ENCODE measurements at regions not wholly inside any gene's neighbourhood (a gene's known extent, or its start where the extent isn't known, plus 50 kb on each side); places are given as distances from the start of the nearest gene placed in this dataset.

- Histone ChIP-seq H3K9me3 (no peaks in the 10 kb centered on the region), H3K4me1 (no peaks in the 10 kb centered on the region), H3K27me3 (no peaks in the 10 kb centered on the region), H3K27ac (no peak overlapping the region), H3K36me3 (ENCODE audit: low read depth, missing control alignments) (no peaks in the 10 kb centered on the region), H3K4me3 (no peak overlapping the region)
- WGBS, 2 donors: 93 to 95% methylated on average over 7 of the region's 7 CpGs
- intact Hi-C loops (cut with DNase I; ENCODE audit: low total_unique reads): no loop called here
- no peak for DNase-seq
- TF ChIP-seq CTCF (IDR thresholded peaks at IDR 0.05) (no peak), POLR2A (IDR thresholded peaks at IDR 0.05) (no peak)
These were observed 233.1 kb upstream of the ANKRD55 start for GRCh38 chr5:56466136-56466816.

GRCh38 chr5:56465769-56466135 lies 232.6 kb upstream of the ANKRD55 start:
- peaks cover 2% of the 10 kb centered on the region for H3K4me1 ChIP-seq
- H3K36me3 ChIP-seq (ENCODE audit: low read depth, missing control alignments): no peaks in the 10 kb centered on the region
- no peak overlapping the region for H3K27ac ChIP-seq
- H3K4me3 ChIP-seq: no peak overlapping the region
- DNase-seq: no peak
- TF ChIP-seq CTCF (IDR thresholded peaks at IDR 0.05) (no peak), POLR2A (IDR thresholded peaks at IDR 0.05) (no peak)
- H3K27me3 ChIP-seq: no peaks in the 10 kb centered on the region
- no peaks in the 10 kb centered on the region for H3K9me3 ChIP-seq
- WGBS, 2 donors: 85 to 97% methylated on average over 2 of the region's 2 CpGs
- intact Hi-C loops (cut with DNase I; ENCODE audit: low total_unique reads): no loop called here

- no peak for DNase-seq
- Histone ChIP-seq H3K27me3 (no peaks in the 10 kb centered on the region), H3K4me3 (no peak overlapping the region), H3K4me1 (peaks cover 6% of the 10 kb centered on the region), H3K36me3 (ENCODE audit: low read depth, missing control alignments) (no peaks in the 10 kb centered on the region), H3K9me3 (no peaks in the 10 kb centered on the region), H3K27ac (no peak overlapping the region)
- intact Hi-C loops (cut with DNase I; ENCODE audit: low total_unique reads): no loop called here
- TF ChIP-seq CTCF (IDR thresholded peaks at IDR 0.05) (no peak), POLR2A (IDR thresholded peaks at IDR 0.05) (no peak)
- 79 to 87% methylated on average over 10 of the region's 10 CpGs for WGBS, 2 donors
These were observed 232.0 kb upstream of the ANKRD55 start for GRCh38 chr5:56464935-56465768.

- no peaks in the 10 kb centered on the region for H3K36me3 ChIP-seq (ENCODE audit: low read depth, missing control alignments)
- no peak overlapping the region for H3K27ac ChIP-seq
- DNase-seq: no peak
- no peaks in the 10 kb centered on the region for H3K9me3 ChIP-seq
- H3K4me1 ChIP-seq: peaks cover 6% of the 10 kb centered on the region
- TF ChIP-seq CTCF (IDR thresholded peaks at IDR 0.05) (no peak), POLR2A (IDR thresholded peaks at IDR 0.05) (no peak)
- no peak overlapping the region for H3K4me3 ChIP-seq
- 85 to 95% methylated on average over 4 of the region's 4 CpGs for WGBS, 2 donors
- intact Hi-C loops (cut with DNase I; ENCODE audit: low total_unique reads): no loop called here
- no peaks in the 10 kb centered on the region for H3K27me3 ChIP-seq
These were observed 230.9 kb upstream of the ANKRD55 start for GRCh38 chr5:56463944-56464571.

All from testis (tissue), 2 donors.